Liver (tissue), 3 donors: ENCODE measurements at regions not wholly inside any gene's neighbourhood (a gene's known extent, or its start where the extent isn't known, plus 50 kb on each side); places are given as distances from the start of the nearest gene placed in this dataset.

Source experiments
- HNF4G ChIP-seq: IDR thresholded peaks from 2 replicates; pipeline ENCODE4 v1.6.1; 2016; ENCODE audit warnings: antibody characterized with exemption
- TAF1 ChIP-seq: conservative IDR thresholded peaks from 2 replicates; pipeline ENCODE4 v1.6.1; 2016; ENCODE audit warnings: antibody characterized with exemption, mild to moderate bottlenecking
- TF ChIP-seq, protein P1 (sequence below): fragments of 150-350 bp; IDR thresholded peaks from 2 replicates; pipeline ENCODE4 v1.5.1; 2017; ENCODE audit warnings: improper control_type of control experiment, low read depth, low read length; ENCODE audit not compliant: missing input control
- donor health status: healthy.
- donor health status: healthy.

DNA sequence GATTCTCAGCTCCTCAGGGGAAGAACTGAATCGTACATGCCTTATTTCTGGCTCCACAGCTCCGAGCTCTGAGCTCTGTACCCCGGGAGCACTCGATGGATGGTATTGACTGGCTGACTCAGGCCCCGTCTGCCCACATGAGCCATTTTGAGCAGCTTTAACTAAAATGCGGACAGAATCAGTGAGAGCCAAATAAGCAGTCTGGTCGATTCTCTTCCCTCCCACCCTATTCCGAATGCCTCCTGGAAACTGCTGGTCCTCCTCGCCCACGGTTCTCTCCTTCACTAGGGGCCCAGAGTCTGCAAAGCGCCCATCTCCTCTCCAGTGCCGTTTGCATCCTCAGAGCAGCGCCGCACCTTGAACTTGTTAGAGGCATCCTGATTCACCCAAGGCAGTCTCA is 125.9 kb upstream of the IRF2BP2 start:
- TF ChIP-seq, protein P1, sequence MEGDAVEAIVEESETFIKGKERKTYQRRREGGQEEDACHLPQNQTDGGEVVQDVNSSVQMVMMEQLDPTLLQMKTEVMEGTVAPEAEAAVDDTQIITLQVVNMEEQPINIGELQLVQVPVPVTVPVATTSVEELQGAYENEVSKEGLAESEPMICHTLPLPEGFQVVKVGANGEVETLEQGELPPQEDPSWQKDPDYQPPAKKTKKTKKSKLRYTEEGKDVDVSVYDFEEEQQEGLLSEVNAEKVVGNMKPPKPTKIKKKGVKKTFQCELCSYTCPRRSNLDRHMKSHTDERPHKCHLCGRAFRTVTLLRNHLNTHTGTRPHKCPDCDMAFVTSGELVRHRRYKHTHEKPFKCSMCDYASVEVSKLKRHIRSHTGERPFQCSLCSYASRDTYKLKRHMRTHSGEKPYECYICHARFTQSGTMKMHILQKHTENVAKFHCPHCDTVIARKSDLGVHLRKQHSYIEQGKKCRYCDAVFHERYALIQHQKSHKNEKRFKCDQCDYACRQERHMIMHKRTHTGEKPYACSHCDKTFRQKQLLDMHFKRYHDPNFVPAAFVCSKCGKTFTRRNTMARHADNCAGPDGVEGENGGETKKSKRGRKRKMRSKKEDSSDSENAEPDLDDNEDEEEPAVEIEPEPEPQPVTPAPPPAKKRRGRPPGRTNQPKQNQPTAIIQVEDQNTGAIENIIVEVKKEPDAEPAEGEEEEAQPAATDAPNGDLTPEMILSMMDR = no peak
- TF ChIP-seq TAF1 (no peak), HNF4G (no peak)
